GM19438 (cell line): ENCODE measurements at regions not wholly inside any gene's neighbourhood (a gene's known extent, or its start where the extent isn't known, plus 50 kb on each side); places are given as distances from the start of the nearest gene placed in this dataset.
"Not testable (repeated sequence)": the region's sequence is repeated elsewhere in the genome, so short reads cannot be mapped to it uniquely, and the experiment has no call there.

Experiments used
- ATAC-seq: cut with Tn5 transposase; IDR thresholded peaks from one replicate; pipeline ENCODE4 v1.9.1; 2021; ENCODE audit warnings: low read depth; ENCODE audit not compliant: unreplicated experiment

GRCh38 chr2:198587240-198587639 is 782.8 kb downstream of the PLCL1 start:
- ATAC-seq, result no peak

DNA sequence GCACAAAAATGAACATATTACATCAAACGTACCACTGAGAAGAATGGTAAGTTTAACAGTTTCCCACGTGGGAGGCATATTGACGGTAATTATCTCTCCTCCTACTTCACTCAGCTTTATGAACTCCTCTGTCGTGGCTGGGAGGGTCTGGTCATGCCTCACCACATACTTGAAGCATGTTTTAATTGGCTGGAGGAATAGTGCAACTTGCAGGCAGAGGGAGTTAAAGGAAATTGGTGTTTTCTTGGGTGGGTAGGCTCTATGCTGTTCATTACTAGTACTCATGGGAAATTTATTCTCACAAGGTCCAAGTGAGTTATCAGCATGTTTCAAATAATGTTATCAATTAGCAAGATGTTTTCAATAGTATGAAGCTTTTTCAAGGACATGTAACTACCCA is 767.0 kb downstream of the PLCL1 start:
- no peak for ATAC-seq

- no peak for ATAC-seq
Measured at GRCh38 chr2:198558176-198558575, 753.8 kb downstream of the PLCL1 start.

- ATAC-seq, result no peak
Measured at GRCh38 chr2:198546122-198546521, 741.7 kb downstream of the PLCL1 start.

DNA sequence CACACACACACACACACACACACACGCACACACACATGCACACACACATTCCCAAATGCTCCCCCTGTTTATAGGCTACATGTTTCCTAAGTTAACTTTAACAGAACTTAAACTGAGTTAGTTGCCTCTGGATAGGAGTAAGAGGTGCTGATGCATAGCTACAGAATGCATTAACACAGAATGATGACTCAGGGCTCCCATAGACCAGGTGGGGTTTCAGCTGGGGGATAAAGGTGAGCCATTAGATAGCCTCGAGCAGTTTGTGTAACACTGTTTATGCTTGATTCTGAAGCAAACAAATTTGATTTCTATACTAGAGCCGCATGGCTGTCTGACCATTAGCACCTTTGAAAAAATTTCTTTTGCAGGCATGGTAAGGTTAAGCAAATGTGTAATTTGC is 741.0 kb downstream of the PLCL1 start:
- ATAC-seq, result no peak

- ATAC-seq, result no peak
Measured at GRCh38 chr2:198544461-198544860, 740.1 kb downstream of the PLCL1 start.

DNA sequence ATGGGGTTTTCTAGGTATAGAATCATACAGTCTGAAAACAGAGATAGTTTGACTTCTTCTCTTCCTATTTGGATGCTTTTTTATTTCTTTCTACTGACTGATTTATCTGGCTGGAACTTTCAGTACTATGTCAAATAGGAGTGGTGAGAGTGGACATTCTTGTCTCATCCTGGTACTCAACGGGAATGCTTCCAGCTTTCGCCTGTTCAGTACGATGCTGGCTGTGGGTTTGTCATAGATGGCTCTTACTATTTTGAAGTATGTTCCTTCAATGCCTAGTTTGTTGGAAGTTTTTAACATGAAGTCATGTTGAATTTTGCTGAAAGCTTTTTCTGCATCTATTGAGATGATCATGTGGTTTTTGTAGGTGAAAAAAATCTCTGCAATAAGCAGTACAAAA is 730.4 kb downstream of the PLCL1 start:
- no peak for ATAC-seq

DNA sequence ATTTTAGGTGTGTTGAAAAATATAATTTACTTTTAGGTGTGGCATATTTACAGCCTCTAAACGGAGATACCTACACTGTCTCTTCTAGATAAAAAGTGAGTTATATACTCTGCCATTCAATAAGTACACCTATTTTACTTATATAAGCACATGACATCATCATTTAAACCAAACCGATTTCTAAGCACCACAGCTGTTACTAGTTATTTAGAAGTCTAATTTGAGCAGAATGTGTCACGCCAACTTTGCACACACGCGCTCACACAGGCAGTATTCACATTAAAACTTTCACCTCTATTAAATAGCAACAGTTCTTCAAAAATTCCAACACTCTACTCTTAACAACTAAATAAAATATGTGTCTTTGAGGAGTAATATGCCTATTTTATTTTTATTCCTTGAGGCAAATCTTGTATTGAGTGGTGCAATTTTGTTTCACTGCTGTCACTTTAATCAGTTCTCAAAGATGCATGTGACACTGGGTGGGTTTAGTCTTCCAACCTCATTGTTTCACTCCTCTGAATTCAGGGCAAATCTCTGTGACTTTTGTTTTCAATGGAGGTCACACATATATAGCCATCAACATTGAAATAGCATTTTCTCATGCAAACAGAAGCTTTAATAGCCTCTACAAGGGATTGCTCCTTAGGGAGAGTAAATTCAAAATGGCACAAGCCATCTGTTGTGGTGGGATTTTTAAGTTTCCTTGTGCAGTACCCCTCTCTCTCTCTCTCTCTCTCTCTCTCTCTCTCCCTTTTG is 721.0 kb downstream of the PLCL1 start:
- ATAC-seq, result no peak

GRCh38 chr2:198523710-198524109 is 719.3 kb downstream of the PLCL1 start:
- no peak for ATAC-seq

DNA sequence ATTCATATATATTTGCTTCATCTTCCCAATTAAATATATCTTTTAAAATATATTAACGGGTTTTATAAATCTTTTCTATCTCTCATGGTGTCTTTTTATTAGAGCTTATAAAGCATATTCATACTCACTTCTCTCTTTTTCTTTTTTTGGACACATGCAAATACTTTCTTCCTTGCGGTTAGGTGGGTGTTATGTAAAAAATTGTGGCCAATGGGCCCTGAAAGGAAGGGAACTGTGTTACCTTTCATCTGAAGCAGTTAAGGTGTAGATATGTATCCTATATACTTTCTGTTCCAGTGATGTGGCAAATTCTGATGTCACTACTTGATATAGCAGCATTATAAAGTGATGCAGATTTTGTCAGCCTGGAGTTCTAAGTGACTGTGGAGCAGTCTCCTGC is 714.5 kb downstream of the PLCL1 start:
- no peak for ATAC-seq

DNA sequence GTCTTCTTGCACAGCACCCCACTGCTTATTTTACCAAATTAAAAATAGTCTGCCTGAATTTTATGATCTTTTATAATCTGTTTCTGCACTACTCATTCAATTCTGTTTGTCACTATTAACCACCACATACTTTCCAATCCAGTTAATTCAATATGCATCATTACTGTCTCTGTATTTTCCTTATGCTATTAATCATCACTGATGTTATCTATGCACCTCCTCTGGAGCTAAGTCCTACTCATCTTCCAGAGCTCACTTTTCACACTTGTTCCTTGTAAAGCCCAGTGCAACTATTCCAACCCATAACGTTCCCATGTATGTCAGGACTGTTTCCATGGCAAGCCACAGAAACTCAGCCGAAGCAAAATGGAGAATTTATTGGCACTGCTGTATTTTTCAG is 713.6 kb downstream of the PLCL1 start:
- no peak for ATAC-seq

DNA sequence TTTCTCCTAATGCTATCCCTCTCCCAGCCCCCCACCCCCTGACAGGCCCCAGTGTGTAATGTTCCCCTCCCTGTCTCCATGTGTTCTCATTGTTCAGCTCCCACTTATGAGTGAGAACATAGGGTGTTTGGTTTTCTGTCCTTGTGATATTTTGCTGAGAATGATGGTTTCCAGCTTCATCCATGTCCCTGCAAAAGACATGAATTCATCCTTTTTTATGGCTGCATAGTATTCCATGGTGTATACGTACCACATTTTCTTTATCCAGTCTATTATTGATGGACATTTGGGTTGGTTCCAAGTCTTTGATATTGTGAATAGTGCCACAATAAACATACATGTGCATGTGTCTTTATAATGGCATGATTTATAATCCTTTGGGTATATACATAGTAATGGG is 704.2 kb downstream of the PLCL1 start:
- not testable (repeated sequence) for ATAC-seq

DNA sequence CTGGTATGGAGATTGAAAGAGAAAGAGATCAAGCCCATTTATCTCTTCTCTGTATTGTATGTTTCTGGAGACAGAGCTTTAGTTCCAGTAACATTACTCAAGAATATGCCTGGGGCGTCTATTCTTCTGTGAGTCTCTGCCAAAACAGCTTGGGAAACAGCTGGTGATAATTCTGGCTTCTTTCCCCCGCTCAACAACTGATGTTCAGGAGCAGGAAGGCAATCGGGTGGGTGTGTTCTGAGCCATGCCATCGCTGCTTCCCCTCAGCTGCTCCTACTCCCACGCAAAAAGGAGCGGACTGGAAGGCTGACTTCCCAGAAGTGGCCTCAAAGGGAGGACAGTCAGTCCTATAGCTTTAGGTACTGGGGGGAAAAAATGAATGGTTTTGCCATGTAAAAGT is 695.1 kb downstream of the PLCL1 start:
- ATAC-seq, result no peak

DNA sequence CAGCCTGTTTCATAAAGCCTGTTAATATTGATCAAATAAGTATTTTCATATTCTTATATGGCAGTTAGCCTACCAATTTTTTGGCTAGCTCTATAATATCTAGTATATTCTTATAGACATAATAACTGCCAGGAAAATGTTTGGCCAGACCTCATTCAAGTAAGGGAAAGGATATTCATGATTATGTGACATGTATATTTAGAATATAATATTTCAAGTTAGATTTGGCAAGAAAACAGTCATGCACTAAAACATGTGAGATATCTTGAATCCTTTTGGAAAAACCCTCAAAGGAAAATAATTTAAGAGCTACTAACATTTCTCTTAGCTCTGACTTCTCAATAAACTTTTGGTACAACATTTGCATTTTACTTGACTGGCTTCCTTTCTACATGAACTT is 694.1 kb downstream of the PLCL1 start:
- ATAC-seq, result no peak

DNA sequence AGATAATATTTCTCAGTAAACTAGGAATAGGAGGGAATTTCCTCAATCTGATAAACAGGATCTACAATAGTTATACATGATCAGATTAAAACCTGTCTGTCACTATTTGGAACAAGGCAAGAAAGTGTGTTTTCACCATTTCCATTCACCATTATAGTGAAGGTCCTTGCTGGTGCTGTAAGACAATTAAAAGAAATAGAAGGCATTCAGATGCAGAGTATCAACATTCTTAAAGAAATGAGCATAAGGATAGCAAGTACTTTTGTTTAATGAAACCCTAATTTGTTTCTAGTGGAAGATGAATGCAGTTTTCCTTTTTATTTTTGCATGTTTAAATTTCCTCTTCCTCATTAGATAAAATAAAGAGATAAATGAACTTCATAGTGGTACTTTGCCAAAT is 693.7 kb downstream of the PLCL1 start:
- no peak for ATAC-seq

DNA sequence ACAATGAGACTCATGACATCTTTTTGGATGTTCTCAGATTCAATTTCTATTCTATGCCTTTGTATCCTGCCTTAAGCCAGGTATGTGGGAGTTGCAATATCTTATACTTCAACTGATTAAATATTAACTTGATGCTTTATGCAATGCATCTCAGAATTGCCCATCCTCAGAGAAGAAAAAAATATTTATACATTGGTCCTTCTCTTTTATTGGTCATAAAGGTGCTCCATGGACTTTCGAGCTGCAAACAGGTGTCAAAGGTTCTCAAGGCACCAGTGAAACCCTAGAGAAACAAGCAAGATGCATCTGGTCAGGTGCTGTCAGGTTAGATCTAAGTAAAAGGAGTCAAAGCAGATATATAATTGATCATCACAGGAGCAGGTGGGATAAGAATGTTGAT is 690.5 kb downstream of the PLCL1 start:
- ATAC-seq, result no peak

GRCh38 chr2:198490748-198491147 is 686.4 kb downstream of the PLCL1 start:
- no peak for ATAC-seq

DNA sequence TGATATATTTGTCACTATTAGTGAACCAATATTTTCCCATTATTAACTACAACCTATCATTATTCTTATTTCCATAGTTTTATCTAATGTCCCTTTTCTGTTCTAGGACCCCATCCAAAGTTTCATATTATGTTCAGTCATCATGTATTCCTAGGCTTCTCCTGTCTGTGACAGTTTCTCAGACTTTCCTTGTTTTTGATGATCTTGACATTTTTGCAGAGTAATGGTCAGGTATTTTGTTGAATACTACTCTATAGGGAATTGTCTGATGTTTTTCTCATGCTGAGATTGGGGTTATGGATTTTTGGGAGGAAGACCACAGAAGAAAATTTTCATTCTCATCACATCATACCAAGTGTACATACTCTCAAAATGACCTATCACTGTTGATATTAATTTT is 684.6 kb downstream of the PLCL1 start:
- no peak for ATAC-seq

- ATAC-seq, result no peak
Measured at GRCh38 chr2:198483051-198483450, 678.7 kb downstream of the PLCL1 start.

- no peak for ATAC-seq
Measured at GRCh38 chr2:198479065-198479464, 674.7 kb downstream of the PLCL1 start.

- ATAC-seq, result no peak
Measured at GRCh38 chr2:198478361-198478760, 674.0 kb downstream of the PLCL1 start.

DNA sequence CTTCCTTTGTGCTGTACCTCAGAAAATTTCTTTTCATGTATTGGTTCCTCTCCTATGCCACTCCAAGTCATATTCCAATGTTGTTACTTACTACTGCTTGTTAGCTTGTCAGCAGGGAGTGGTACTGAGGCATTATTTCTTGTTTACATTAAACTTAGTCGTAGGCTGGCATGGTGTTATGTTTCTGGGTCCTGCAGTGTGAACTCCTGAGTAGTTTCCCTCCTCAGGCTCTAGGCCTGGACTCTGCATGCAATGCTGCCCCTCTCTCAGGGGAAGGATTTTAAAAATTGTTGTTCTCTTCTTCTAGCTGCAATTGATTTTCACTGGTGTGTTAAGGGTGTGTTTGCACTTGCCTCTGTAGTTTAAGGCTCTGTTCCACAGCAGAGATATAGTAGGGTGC is 671.6 kb downstream of the PLCL1 start:
- no peak for ATAC-seq

DNA sequence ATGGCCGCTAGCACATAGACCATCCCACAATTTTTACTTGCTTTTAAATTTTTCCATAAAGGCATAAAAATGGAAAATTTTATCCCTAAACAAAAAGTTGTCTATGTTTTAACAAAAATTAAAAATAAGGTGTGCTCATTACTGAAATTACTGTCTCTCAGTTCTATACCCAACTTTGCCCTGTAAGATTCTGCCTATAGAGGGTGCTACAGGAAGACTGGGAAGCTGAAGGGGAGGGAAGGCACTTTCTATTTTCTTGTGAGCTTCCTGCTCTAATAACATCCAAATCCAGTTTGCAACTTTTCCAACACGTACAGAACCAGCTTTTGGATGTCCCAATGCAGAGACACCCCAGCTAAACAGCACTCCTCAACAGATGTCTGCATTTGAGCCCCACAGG is 666.9 kb downstream of the PLCL1 start:
- no peak for ATAC-seq
